Activated gamma-delta T cell treated with Interleukin-2 at 50 U/mL for 16 hours (primary cell): ENCODE measurements at regions not wholly inside any gene's neighbourhood (a gene's known extent, or its start where the extent isn't known, plus 50 kb on each side); places are given as distances from the start of the nearest gene placed in this dataset.
"Not testable (repeated sequence)": the region's sequence is repeated elsewhere in the genome, so short reads cannot be mapped to it uniquely, and the experiment has no call there.

Experiments used
- DNase-seq: peaks from one replicate; pipeline ENCODE4 v3.0.0-alpha.2; 2020

GRCh38 chr2:76252704-76253103, 542.0 kb upstream of the GCFC2 start:
- no peak for DNase-seq

- DNase-seq = no peak
Measured at GRCh38 chr2:76251342-76251741, 540.6 kb upstream of the GCFC2 start.

GRCh38 chr2:76247006-76247405, 536.3 kb upstream of the GCFC2 start:
- DNase-seq = no peak

DNA sequence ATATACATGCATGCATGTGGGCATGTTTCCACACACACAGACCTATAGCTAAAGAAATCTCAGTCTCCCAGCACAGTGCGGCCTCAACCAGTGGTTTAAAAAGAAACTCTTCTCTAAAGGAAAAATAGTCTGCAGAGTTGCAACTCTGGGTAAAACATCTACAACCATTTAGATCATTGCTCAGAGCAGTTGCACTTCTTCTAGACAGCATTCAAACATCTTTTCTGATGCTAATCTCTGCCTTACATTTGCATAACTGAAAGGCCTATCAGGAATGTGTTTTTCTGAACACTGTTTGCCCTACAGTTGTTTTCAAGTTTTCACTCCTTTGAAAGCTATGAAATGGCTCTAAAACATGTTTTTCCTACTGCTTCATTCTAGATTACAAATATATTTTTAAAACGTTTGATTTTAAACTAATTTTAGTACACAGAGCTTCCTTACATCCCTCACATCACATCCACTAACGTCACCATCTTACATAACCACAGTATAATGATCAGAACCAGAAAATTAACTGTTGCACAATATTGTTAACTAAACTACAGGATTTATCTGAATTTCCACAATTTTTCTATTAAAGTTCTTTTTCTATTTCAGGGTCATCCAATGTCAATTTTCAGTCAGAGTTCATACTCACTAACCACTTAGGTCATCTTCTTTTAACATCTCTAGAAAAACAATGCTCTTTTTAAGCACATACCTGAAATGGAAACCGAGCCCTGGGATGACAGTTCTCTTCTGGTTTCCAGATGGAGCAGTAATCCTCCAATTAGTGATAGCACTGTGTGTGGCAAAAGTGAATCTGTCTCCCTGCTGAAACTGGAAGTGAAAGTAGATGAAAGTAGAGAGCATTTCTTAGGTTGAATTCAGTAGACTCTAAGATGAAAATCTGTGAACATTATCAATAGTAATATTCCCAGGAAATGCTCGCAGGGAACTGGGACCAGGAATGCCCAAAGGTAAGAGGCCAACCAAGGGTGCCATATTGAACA, 501.6 kb upstream of the GCFC2 start:
- no peak for DNase-seq

GRCh38 chr2:76210551-76210950, 499.8 kb upstream of the GCFC2 start:
- DNase-seq = no peak

GRCh38 chr2:76204048-76204447, 493.3 kb upstream of the GCFC2 start:
- no peak for DNase-seq

- DNase-seq = no peak
Measured at GRCh38 chr2:76202866-76203265, 492.2 kb upstream of the GCFC2 start.

DNA sequence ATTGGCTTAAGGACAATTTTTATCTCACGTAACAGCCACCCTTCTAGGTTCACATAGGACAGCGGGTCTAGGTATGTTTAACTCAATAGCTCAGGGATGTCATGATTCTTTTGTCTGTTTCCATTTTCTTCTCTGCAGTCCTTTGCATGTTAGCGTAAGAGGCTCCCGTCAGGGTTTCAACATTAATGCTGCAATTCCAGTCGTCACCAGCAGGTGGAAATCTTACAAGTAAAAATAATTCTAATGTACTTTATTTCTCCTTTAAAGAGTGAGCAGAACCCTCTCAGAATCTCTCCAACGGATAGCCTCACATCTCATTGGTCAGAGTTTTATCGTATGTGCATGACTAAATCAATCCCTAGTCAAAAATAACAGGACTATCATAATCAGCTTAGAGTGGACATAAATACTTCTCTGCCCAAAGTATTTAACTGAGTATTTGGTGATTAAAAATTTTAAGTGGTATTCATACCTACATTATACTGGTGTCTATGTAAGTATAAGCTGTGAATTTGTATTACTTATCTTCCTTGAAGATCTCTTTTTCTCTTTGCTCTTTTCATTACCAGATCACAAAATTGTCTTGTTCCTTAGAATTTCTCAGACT, 487.2 kb upstream of the GCFC2 start:
- DNase-seq = peak; percentile 4

DNA sequence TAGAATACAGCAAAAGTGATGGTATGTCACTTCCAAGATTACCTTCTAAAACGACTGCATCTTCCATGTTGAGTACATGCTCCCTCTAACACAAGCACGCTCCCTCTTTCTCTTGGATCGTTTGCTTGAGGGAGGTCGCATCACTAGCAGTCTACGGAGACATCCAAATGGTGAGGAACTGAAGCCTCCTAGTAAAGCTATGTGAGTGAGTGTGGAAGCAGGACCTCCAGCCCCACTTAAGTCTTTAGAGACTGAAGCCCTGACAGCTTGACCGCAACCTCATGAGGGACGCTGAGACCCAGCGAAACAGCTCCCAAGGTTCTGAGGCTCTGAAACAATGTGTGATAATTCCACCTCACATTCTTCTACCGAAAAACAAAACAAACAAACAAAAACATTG, 486.7 kb upstream of the GCFC2 start:
- DNase-seq = no peak

GRCh38 chr2:76194031-76194775, 483.5 kb upstream of the GCFC2 start:
- no peak for DNase-seq

DNA sequence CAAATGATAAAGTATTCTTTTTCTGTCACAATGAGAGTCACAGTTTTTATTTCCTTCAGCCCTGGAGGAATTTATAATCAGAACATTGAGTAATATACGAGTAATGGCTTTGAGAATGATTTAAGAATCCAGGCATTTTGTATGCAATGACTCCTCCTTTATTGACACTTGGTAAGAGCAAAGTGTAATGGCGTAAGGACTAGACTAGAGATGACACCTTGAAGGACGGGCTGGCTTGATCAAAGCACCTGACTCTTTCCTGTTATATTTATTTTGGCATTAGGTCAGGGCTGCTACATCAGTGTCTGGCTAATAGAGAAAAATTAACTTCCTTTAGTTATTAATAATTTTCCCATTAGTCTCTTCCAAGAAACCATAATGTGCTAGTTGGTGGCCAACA, 482.4 kb upstream of the GCFC2 start:
- DNase-seq = no peak

DNA sequence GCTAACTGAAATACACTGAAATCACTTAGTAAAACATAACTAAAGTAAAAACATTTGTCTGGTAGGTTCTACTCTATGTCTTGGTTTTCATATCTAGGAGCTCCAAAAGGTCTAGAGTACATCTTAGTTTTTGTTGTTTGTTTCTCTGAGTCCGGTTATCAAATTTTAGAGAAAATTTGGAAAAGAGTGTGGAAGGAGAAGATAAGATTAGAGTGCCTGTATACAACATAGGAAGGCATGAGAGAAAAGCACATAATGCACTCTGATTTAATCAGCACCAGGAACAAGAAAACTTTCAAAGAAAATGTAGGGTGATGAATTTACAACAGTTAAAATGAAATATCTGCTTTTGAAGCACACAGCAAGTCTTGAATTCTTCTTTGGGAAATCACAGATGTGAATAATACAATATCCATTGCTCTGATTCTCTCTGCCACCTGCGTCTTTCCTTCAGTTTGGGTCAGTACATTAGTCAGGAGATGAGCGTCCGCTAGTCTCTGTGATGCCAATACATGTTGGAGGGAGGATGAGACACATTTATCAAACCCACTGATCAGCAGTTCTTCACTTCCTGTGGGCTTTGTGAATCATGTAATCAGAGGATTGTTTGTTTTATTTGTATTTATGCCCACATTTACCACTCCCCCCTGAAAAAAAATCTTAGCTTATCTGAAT, 477.8 kb upstream of the GCFC2 start:
- DNase-seq = no peak

DNA sequence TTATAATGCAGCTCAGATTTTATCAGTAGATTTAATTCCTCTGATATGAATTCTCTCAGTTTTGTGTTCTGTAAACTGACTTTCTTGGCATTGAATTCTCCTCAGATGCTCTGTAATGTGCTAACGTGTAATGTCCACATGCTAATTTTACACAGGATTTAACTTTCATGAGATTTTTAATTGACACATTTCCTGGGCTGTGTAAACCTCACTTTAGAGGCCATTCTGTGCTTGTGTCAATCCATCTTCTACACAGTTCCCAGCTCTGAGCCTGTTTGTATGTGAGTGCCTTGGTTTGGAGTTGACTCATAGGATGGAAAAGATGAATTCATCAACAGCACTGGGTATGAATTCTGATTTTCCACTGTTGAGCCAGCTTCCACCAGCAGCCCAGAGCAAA, 476.7 kb upstream of the GCFC2 start:
- no peak for DNase-seq

DNA sequence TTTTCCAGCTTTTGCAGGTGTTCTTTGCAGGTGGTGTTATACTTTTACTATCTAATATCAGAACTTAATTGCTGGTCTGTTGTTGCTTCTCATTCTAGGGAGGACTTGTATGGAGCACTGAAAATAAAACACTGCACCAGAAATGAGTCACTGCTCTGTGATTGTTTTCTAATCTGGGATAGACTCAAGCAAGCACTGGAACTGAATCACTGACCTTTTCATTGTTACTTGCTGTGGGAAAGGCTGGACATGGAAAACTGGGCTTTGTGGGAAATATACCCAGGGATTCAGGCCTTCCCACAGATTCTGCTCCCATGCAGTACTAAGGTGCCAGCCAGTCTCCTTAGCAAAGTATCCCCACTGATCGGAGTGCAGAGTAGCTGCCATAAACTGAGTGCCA, 470.0 kb upstream of the GCFC2 start:
- DNase-seq = no peak

DNA sequence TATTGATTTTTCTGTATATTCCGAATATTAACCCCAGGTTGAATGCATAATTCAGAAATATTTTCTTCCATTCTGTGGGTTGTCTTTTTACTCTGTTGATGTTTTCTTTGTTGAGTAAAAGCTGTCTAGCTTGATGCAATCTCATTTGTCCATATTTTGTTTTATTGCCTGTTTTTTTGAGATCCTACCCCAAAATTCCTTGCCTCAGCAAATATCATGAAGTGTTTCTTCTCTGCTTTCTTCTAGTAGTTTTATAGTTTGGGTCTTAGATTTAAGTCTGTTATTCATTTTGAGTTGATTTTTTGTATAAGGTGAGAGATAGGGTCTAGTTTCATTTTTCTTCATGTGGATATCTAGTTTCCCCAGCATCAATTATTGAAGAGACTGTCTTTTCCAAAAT, 467.9 kb upstream of the GCFC2 start:
- DNase-seq = no peak

- DNase-seq = no peak
Measured at GRCh38 chr2:76175295-76175694, 464.6 kb upstream of the GCFC2 start.

DNA sequence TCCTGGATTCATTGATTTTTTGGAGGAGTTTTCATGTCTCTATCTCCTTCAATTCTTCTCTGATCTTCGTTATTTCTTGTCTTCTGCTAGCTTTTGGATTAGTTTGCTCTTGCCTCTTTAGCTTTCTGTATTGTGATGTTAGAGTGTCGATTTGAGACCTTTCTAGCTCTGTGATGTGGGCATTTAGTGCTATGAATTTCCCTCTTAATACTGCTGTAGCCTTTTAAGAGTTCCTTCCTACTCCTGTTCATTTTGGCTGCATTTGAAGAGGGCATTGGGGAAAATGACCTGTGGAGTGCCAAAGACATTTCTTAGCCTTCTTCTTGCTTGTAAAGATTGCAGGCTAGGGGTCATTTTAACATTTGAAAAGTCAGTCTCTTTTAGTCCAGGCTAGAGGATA, 463.8 kb upstream of the GCFC2 start:
- DNase-seq = no peak

DNA sequence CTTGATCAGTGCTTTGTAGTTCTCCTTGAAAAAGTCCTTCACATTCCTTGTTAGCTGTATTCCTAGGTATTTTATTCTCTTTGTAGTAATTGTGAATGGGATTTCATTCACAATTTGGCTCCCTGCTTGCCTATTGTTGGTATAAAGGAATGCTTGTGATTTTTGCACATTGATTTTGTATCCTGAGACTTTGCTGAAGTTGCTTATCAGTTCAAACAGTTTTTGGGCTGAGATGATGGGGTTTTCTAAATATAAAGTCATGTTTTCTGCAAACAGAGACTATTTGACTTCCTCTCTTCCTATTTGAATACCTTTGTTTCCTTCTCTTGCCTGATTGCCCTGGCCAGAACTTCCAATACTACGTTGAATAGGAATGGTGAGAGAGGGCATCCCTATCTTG, 462.5 kb upstream of the GCFC2 start:
- DNase-seq = not testable (repeated sequence)

DNA sequence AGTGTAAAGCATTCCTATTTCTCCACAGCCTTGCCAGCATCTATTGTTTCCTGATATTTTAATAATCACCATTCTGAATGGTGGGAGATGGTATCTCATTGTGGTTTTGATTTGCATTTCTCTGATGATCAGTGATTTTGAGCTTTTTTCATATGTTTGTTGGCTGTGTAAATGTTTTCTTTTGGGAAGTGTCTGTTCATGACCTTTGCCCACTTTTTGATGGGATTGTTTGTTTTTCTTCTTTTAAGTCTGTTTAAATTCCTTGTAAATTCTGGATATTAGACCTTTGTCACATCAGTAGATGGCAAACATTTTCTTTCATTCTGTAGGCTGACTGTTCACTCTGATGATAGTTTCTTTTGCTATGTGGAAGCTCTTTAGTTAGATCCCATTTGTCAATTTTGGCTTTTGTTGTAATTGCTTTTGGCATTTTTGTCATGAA, 461.5 kb upstream of the GCFC2 start:
- not testable (repeated sequence) for DNase-seq

DNA sequence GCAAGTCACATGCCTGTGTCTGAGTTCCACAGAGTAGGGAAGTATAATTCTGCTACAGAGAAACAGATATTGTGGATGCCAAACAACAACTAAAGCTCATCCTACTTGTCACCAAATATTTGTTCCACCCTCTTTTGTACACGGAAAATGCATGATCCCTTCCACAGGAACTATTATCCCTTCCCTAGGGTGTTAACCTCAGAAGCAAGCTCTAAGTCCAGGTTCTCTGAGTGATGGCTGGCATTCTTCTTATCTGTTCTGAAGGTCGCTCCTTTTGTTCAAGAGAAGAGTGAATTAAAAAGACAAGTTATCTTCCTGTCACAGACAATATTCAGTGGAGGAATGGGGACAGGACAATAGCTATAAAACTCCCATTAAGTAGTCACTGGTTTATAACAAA, 460.1 kb upstream of the GCFC2 start:
- DNase-seq = no peak

GRCh38 chr2:76170009-76170384, 459.3 kb upstream of the GCFC2 start:
- DNase-seq = no peak

GRCh38 chr2:76169276-76170008, 458.7 kb upstream of the GCFC2 start:
- DNase-seq = no peak
